CD4-positive, alpha-beta memory T cell (primary cell): ENCODE measurements at regions not wholly inside any gene's neighbourhood (a gene's known extent, or its start where the extent isn't known, plus 50 kb on each side); places are given as distances from the start of the nearest gene placed in this dataset.

Source experiments
- CTCF ChIA-PET: fragments of 350-600 bp; sonication (Branson Sonifier 250); formaldehyde crosslinking; loops from one replicate; lab custom pipeline; 2021; ENCODE audit warnings: inconsistent platforms; ENCODE audit not compliant: partially characterized antibody; lab: Charles Lee
- POLR2A ChIA-PET: fragments of 350-600 bp; sonication (Branson Sonifier 250); formaldehyde crosslinking; loops from one replicate; lab custom pipeline; 2021; ENCODE audit not compliant: partially characterized antibody; lab: Charles Lee
- DNase-seq, 5 donors: peaks; one replicate each; pipeline versions ENCODE4 v3.0.0 to v3.0.0-alpha.2; 2020 to 2022; ENCODE audit warnings: mixed read lengths in 1 of 5
- H3K27ac ChIP-seq: one replicate; pipeline ENCODE4 v1.7.0; 2013; ENCODE audit warnings: low read depth, low read length
- H3K27me3 ChIP-seq: 2 replicates; pipeline ENCODE4 v1.7.0; 2013; ENCODE audit warnings: mild to moderate bottlenecking, low read length, moderate library complexity; ENCODE audit not compliant: insufficient read depth
- H3K36me3 ChIP-seq: 2 replicates; pipeline ENCODE4 v1.7.0; 2013; ENCODE audit warnings: mild to moderate bottlenecking, low read length, moderate library complexity; ENCODE audit not compliant: insufficient read depth
- H3K4me1 ChIP-seq: 2 replicates; pipeline ENCODE4 v1.7.0; 2013; ENCODE audit warnings: mild to moderate bottlenecking, low read length, moderate library complexity; ENCODE audit not compliant: insufficient read depth
- H3K4me3 ChIP-seq, 2 donors: one replicate each; pipeline ENCODE4 v1.7.0; 2013; ENCODE audit warnings: low read length in 2 of 2, mild to moderate bottlenecking in 1 of 2
- H3K9me3 ChIP-seq, 2 donors: one replicate each; pipeline ENCODE4 v1.7.0; 2013; ENCODE audit warnings: low read length in 2 of 2, control low read depth in 1 of 2; ENCODE audit not compliant: control insufficient read depth in 1 of 2
- H3K27ac Mint-ChIP-seq, 7 donors: one replicate each; pipeline ENCODE4 v1.8.0; 2020 to 2021; ENCODE audit warnings: mixed read lengths in 7 of 7, mild to moderate bottlenecking in 6 of 7, inconsistent platforms in 3 of 7, moderate library complexity in 3 of 7
- H3K27me3 Mint-ChIP-seq, 2 donors: one replicate each; pipeline ENCODE4 v1.8.0; 2020 to 2021; ENCODE audit warnings: mixed read lengths in 2 of 2
- H3K36me3 Mint-ChIP-seq, 2 donors: one replicate each; pipeline ENCODE4 v1.8.0; 2020 to 2021; ENCODE audit warnings: mixed read lengths in 2 of 2, inconsistent platforms in 1 of 2, mild to moderate bottlenecking in 1 of 2
- H3K4me1 Mint-ChIP-seq, 4 donors: one replicate each; pipeline ENCODE4 v1.8.0; 2020 to 2021; ENCODE audit warnings: mixed read lengths in 4 of 4, mild to moderate bottlenecking in 1 of 4
- H3K4me3 Mint-ChIP-seq, 8 donors: one replicate each; pipeline ENCODE4 v1.8.0; 2020 to 2021; ENCODE audit warnings: mixed read lengths in 8 of 8, mild to moderate bottlenecking in 7 of 8, moderate library complexity in 6 of 8, inconsistent platforms in 3 of 8
- H3K9me3 Mint-ChIP-seq, 8 donors: one replicate each; pipeline ENCODE4 v1.8.0; 2020 to 2021; ENCODE audit warnings: mixed read lengths in 8 of 8, mild to moderate bottlenecking in 5 of 8, inconsistent platforms in 3 of 8, moderate library complexity in 1 of 8
- intact Hi-C: fragments of 100-400 bp; cut with micrococcal nuclease; formaldehyde crosslinking; loops from one replicate; pipeline ENCODE4 v1.15.1; 2023

GRCh38 chr9:107215381-107215780 is 67.7 kb upstream of the RAD23B start:
- Histone ChIP-seq H3K36me3 (no peaks in the 10 kb centered on the region), H3K27ac (no peak overlapping the region), H3K27me3 (no peaks in the 10 kb centered on the region), H3K4me1 (peaks cover 7% of the 10 kb centered on the region), H3K9me3 (no peaks in the 10 kb centered on the region), H3K4me3 (no peak overlapping the region)
- intact Hi-C loops, result no loop called here
- Mint-ChIP-seq H3K36me3 (no peaks in the 10 kb centered on the region), H3K27ac (no peak overlapping the region), H3K9me3 (no peaks in the 10 kb centered on the region), H3K4me3 (no peak overlapping the region), H3K27me3 (peaks cover 2 to 5% of the 10 kb centered on the region in 2 donors), H3K4me1 (peaks cover 5 to 11% (median 7%) of the 10 kb centered on the region in 4 donors)
- ChIA-PET CTCF (no interaction called here), POLR2A (no interaction called here)
- DNase-seq, result no peak

DNA sequence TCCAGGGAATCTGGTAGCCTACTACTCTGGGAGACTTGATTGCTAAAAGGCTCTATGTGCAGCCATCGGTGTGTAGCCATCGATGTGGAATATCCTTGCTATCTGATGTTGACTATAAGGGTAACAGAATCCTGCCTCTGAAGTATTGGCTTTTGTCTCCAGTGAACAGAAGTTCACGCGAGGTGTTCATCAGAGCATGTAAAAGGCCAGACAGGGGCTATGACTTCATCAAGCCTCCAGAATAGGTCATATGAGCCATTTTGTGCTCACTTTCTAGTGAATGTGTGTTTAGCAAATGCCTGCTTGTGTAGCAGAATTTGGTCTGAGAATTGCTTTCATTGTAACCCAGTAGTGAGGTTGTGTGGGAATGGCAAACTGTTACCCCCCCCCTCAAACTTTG is 66.8 kb upstream of the RAD23B start:
- CTCF ChIA-PET, result no interaction called here
- intact Hi-C loops, result no loop called here
- Mint-ChIP-seq H3K36me3 (no peaks in the 10 kb centered on the region), H3K4me1 (peaks cover 5 to 11% (median 7%) of the 10 kb centered on the region in 4 donors), H3K27ac (no peak overlapping the region), H3K27me3 (peaks cover 2 to 5% of the 10 kb centered on the region in 2 donors), H3K4me3 (no peak overlapping the region), H3K9me3 (no peaks in the 10 kb centered on the region)
- Histone ChIP-seq H3K27me3 (no peaks in the 10 kb centered on the region), H3K4me3 (no peak overlapping the region), H3K36me3 (no peaks in the 10 kb centered on the region), H3K27ac (no peak overlapping the region), H3K9me3 (no peaks in the 10 kb centered on the region), H3K4me1 (peaks cover 7% of the 10 kb centered on the region)
- POLR2A ChIA-PET, result no interaction called here
- DNase-seq, result no peak

DNA sequence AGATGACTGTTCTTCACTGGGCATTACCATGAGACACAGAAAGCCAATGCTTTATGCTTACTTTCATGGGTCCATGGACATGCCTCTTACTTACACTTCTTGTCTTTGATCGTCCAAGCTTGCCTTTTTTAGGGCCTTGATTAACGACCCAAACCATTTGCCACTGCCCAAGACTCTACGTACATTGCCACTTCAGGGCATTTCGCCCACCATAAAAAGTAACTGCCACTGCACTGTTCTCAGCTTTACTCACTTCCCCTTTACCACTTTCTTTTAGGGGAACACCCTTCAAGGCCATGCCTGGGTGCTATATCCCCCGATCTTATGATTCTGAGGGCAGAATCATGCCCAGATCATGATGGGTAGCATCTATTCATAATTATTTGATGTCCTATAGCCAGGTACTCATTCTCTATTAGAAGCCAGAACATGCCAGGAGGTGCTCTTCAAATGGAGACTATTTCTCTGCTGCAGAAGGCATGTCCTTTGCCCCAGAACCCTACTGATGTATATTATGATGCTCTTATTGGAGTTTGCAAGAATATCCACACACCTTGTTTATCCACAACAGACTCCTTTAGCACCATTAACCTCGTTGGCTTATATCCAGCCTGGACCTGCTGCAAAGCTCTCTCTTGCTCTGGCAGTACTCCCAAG is 64.1 kb upstream of the RAD23B start:
- intact Hi-C loops, result no loop called here
- H3K4me3 Mint-ChIP-seq, result no peak overlapping the region
- H3K36me3 Mint-ChIP-seq, result no peaks in the 10 kb centered on the region
- Histone ChIP-seq H3K4me1 (no peaks in the 10 kb centered on the region), H3K4me3 (no peak overlapping the region), H3K27ac (no peak overlapping the region), H3K36me3 (no peaks in the 10 kb centered on the region), H3K27me3 (no peaks in the 10 kb centered on the region), H3K9me3 (no peaks in the 10 kb centered on the region)
- ChIA-PET POLR2A (no interaction called here), CTCF (no interaction called here)
- no peak overlapping the region for H3K27ac Mint-ChIP-seq
- peaks cover 0 to under 1% (median 0%) of the 10 kb centered on the region in 4 donors for H3K4me1 Mint-ChIP-seq
- no peaks in the 10 kb centered on the region for H3K9me3 Mint-ChIP-seq
- DNase-seq, result no peak
- H3K27me3 Mint-ChIP-seq, result peaks cover 0 to 5% of the 10 kb centered on the region in 2 donors

GRCh38 chr9:107219486-107220077 is 63.5 kb upstream of the RAD23B start:
- no peak overlapping the region for H3K4me3 ChIP-seq
- intact Hi-C loops, result no loop called here
- CTCF ChIA-PET, result no interaction called here
- POLR2A ChIA-PET, result no interaction called here
- H3K9me3 Mint-ChIP-seq, result no peaks in the 10 kb centered on the region
- H3K27me3 ChIP-seq, result no peaks in the 10 kb centered on the region
- no peak overlapping the region for H3K27ac Mint-ChIP-seq
- DNase-seq, result no peak
- no peaks in the 10 kb centered on the region for H3K4me1 Mint-ChIP-seq
- no peaks in the 10 kb centered on the region for H3K36me3 Mint-ChIP-seq
- H3K4me1 ChIP-seq, result no peaks in the 10 kb centered on the region
- no peaks in the 10 kb centered on the region for H3K9me3 ChIP-seq
- peaks cover 0 to 5% of the 10 kb centered on the region in 2 donors for H3K27me3 Mint-ChIP-seq
- H3K36me3 ChIP-seq, result no peaks in the 10 kb centered on the region
- no peak overlapping the region for H3K4me3 Mint-ChIP-seq
- H3K27ac ChIP-seq, result no peak overlapping the region

DNA sequence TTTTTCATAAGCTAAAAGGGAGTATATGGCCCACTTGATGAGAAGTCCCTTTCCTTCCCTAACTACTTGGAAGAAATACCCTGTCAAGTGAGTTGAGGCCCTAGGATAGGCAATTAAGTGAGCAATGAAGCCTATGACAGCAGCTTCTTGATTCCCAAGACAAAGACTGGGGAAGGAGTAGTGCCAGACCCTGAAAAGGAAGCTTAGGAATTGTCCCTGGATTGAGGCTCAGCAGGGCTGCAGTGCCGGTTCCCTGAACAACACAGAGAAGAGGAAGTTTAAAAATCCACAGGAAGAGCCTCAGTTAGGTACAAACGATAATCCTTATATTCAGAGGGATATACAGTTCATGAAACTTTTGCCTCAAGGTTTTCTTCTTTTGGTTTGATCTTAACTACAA is 61.8 kb upstream of the RAD23B start:
- no peaks in the 10 kb centered on the region for H3K9me3 ChIP-seq
- CTCF ChIA-PET, result no interaction called here
- no peaks in the 10 kb centered on the region for H3K4me1 ChIP-seq
- H3K4me3 ChIP-seq, result no peak overlapping the region
- POLR2A ChIA-PET, result no interaction called here
- intact Hi-C loops, result no loop called here
- H3K27me3 ChIP-seq, result no peaks in the 10 kb centered on the region
- no peaks in the 10 kb centered on the region for H3K36me3 Mint-ChIP-seq
- peaks cover 2 to 5% of the 10 kb centered on the region in 2 donors for H3K27me3 Mint-ChIP-seq
- no peak overlapping the region for H3K27ac Mint-ChIP-seq
- no peaks in the 10 kb centered on the region for H3K4me1 Mint-ChIP-seq
- DNase-seq, result no peak
- no peaks in the 10 kb centered on the region for H3K36me3 ChIP-seq
- no peaks in the 10 kb centered on the region for H3K9me3 Mint-ChIP-seq
- no peak overlapping the region for H3K4me3 Mint-ChIP-seq
- H3K27ac ChIP-seq, result no peak overlapping the region

DNA sequence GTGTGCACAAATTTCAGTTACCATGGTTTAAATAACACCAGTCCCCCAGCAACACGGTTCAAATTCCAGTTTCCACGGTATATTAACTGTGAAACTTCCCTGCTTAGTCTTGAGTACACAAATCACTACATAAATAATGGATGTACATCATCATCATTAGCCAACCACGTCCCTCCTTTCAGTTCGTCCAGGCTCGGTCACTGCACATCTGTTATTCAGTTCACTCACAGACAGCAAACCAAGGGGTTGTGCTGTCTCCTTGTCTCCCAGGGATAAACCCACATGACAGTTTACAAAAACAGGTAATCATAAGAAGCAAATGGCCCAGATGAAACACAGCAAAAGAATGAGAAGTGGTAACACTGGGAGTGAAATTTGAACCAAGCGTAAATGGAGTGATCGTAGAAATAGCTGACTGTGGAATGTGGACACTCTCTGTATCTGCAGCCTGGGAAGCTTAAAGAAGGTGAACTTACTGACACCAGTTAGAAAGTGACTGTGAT is 61.0 kb upstream of the RAD23B start:
- Histone ChIP-seq H3K27ac (no peak overlapping the region), H3K4me3 (no peak overlapping the region), H3K9me3 (no peaks in the 10 kb centered on the region), H3K36me3 (no peaks in the 10 kb centered on the region), H3K27me3 (no peaks in the 10 kb centered on the region), H3K4me1 (no peaks in the 10 kb centered on the region)
- no peak for DNase-seq
- CTCF ChIA-PET, result interaction anchor here (0.8 kb wide), 1 partner anchor 119 kb away, joined by 3 read pairs; no protein-coding TSS in a partner anchor
- H3K27ac Mint-ChIP-seq, result peak overlapping the region in 1 of 7 donors; percentile 26
- H3K36me3 Mint-ChIP-seq, result no peaks in the 10 kb centered on the region
- intact Hi-C loops, result no loop called here
- H3K4me3 Mint-ChIP-seq, result no peak overlapping the region
- POLR2A ChIA-PET, result no interaction called here
- peaks cover 3 to 8% of the 10 kb centered on the region in 2 donors for H3K27me3 Mint-ChIP-seq
- H3K9me3 Mint-ChIP-seq, result no peaks in the 10 kb centered on the region
- H3K4me1 Mint-ChIP-seq, result no peaks in the 10 kb centered on the region

DNA sequence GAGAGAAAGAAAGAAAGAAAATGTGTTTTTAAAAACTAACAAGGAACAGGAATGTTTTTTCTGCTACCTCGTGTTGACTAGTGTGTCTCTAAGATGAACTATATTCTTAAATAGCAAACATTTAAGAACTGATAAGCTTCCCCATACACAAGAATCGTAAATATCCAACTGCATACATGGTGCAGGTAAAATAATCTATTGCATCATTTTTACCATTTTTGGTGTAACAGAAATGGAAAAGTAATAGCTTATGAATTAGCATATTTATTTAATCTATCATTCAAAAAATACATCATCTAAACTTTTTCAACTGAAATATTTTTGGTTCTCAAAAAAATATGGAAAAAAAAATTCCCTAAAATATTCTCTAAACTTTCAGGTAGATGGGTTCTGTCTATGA is 59.7 kb upstream of the RAD23B start:
- H3K36me3 Mint-ChIP-seq, result no peaks in the 10 kb centered on the region
- POLR2A ChIA-PET, result no interaction called here

More for the DNA sequence above, 59.7 kb upstream of the RAD23B start:
- Mint-ChIP-seq H3K27me3 (peaks cover 2 to 15% of the 10 kb centered on the region in 2 donors), H3K9me3 (no peaks in the 10 kb centered on the region), H3K27ac (no peak overlapping the region), H3K4me3 (no peak overlapping the region), H3K4me1 (no peaks in the 10 kb centered on the region)
- H3K4me3 ChIP-seq, result no peak overlapping the region
- H3K9me3 ChIP-seq, result no peaks in the 10 kb centered on the region
- no peak overlapping the region for H3K27ac ChIP-seq
- no peak for DNase-seq
- H3K36me3 ChIP-seq, result no peaks in the 10 kb centered on the region
- no peaks in the 10 kb centered on the region for H3K27me3 ChIP-seq
- H3K4me1 ChIP-seq, result no peaks in the 10 kb centered on the region
- intact Hi-C loops, result no loop called here
- CTCF ChIA-PET, result interaction anchor here (0.8 kb wide), 1 partner anchor 119 kb away, joined by 5 read pairs; no protein-coding TSS in a partner anchor
